Ectodermal cell (in vitro differentiated cells): ENCODE measurements at regions not wholly inside any gene's neighbourhood (a gene's known extent, or its start where the extent isn't known, plus 50 kb on each side); places are given as distances from the start of the nearest gene placed in this dataset.

Experiments
- H3K27ac ChIP-seq: 2 replicates; pipeline ENCODE4 v1.7.0; 2013; ENCODE audit warnings: mild to moderate bottlenecking, low read depth, low read length; ENCODE audit not compliant: insufficient read depth, poor library complexity, severe bottlenecking
- H3K27me3 ChIP-seq: 2 replicates; pipeline ENCODE4 v1.7.0; 2013; ENCODE audit warnings: mild to moderate bottlenecking, low read length; ENCODE audit not compliant: insufficient read depth, control insufficient read depth, poor library complexity, severe bottlenecking
- H3K36me3 ChIP-seq: one replicate; pipeline ENCODE4 v1.7.0; 2013; ENCODE audit warnings: low read length; ENCODE audit not compliant: control insufficient read depth, insufficient read depth
- H3K4me1 ChIP-seq: one replicate; pipeline ENCODE4 v1.7.0; 2013; ENCODE audit warnings: low read length; ENCODE audit not compliant: control insufficient read depth, insufficient read depth
- H3K4me3 ChIP-seq: 2 replicates; pipeline ENCODE4 v1.7.0; 2013; ENCODE audit warnings: low read depth, low read length, control low read depth; ENCODE audit not compliant: insufficient read depth
- H3K9me3 ChIP-seq: 2 replicates; pipeline ENCODE4 v1.7.0; 2013; ENCODE audit warnings: mild to moderate bottlenecking, low read length, moderate library complexity; ENCODE audit not compliant: control insufficient read depth
- WGBS, 2 experiments: methylation state at CpG; one replicate each; pipeline ENCODE4 v1.1.7; 2013; ENCODE audit warnings: missing lambda C conversion rate in 2 of 2; 5-methylcytosine and 5-hydroxymethylcytosine counted together

GRCh38 chr4:105075045-105075444 lies 71.6 kb upstream of the TET2 start:
- H3K27me3 ChIP-seq, result no peaks in the 10 kb centered on the region
- H3K36me3 ChIP-seq, result no peaks in the 10 kb centered on the region
- H3K4me1 ChIP-seq, result no peaks in the 10 kb centered on the region
- H3K27ac ChIP-seq, result no peak overlapping the region
- WGBS, 2 experiments, result 61 to 62% methylated on average over 2 of the region's 2 CpGs
- no peak overlapping the region for H3K4me3 ChIP-seq
- no peaks in the 10 kb centered on the region for H3K9me3 ChIP-seq

- no peaks in the 10 kb centered on the region for H3K27me3 ChIP-seq
- 34 to 43% methylated on average over 10 of the region's 10 CpGs for WGBS, 2 experiments
- H3K4me1 ChIP-seq, result no peaks in the 10 kb centered on the region
- H3K4me3 ChIP-seq, result no peak overlapping the region
- H3K9me3 ChIP-seq, result no peaks in the 10 kb centered on the region
- H3K27ac ChIP-seq, result no peak overlapping the region
- no peaks in the 10 kb centered on the region for H3K36me3 ChIP-seq
These were observed 58.4 kb upstream of the TET2 start for GRCh38 chr4:105088110-105088879.

GRCh38 chr4:105092356-105092755 lies 54.3 kb upstream of the TET2 start:
- H3K4me3 ChIP-seq, result no peak overlapping the region
- H3K9me3 ChIP-seq, result no peaks in the 10 kb centered on the region
- no peaks in the 10 kb centered on the region for H3K4me1 ChIP-seq
- H3K27me3 ChIP-seq, result no peaks in the 10 kb centered on the region
- no peaks in the 10 kb centered on the region for H3K36me3 ChIP-seq
- 100% methylated on average over 1 of the region's 1 CpG for WGBS, 2 experiments
- no peak overlapping the region for H3K27ac ChIP-seq

- Histone ChIP-seq H3K27me3 (no peaks in the 10 kb centered on the region), H3K4me1 (no peaks in the 10 kb centered on the region), H3K9me3 (no peaks in the 10 kb centered on the region), H3K27ac (no peak overlapping the region), H3K4me3 (no peak overlapping the region), H3K36me3 (no peaks in the 10 kb centered on the region)
- WGBS, 2 experiments, result 100% methylated on average over 1 of the region's 1 CpG; no CpG with 5 or more reads in 1 of the 2 experiments
These were observed 53.9 kb upstream of the TET2 start for GRCh38 chr4:105092768-105093167.

GRCh38 chr4:105093975-105094374 lies 52.7 kb upstream of the TET2 start:
- no peak overlapping the region for H3K27ac ChIP-seq
- H3K9me3 ChIP-seq, result no peaks in the 10 kb centered on the region
- H3K36me3 ChIP-seq, result no peaks in the 10 kb centered on the region
- no peaks in the 10 kb centered on the region for H3K4me1 ChIP-seq
- no peak overlapping the region for H3K4me3 ChIP-seq
- no peaks in the 10 kb centered on the region for H3K27me3 ChIP-seq
- 87 to 91% methylated on average over 2 of the region's 2 CpGs for WGBS, 2 experiments
